ENCODE measurements at regions not wholly inside any gene's neighbourhood (a gene's known extent, or its start where the extent isn't known, plus 50 kb on each side); places are given as distances from the start of the nearest gene placed in this dataset.
"Not testable (repeated sequence)": the region's sequence is repeated elsewhere in the genome, so short reads cannot be mapped to it uniquely, and the experiment has no call there.

DNA sequence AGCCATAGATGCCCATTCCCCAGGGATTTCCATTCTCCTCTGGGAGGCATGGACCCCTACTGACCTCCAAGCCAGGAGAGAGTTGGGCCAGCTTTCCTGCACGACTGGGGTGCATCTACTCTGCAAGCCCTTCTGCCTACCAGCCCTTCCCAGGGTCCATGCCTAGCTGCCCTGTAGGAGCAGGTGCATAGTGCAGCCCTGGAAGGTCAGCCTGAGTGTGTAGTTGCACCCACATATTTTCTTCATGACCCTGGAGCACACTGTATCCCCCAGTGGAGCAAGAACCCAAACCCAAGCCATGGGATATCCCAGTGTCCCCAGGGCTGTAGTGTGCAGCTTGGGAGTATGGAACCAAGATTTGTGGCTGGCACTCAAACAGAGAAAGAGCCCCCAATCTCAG is 155.6 kb upstream of the GOLGA6L22 start:
- H3K27ac ChIP-seq; H3K4me1 ChIP-seq; H3K27me3 ChIP-seq; H3K4me3 ChIP-seq; DNase-seq; H3K36me3 ChIP-seq; intact Hi-C loops (cut with DNase I); H3K9me3 ChIP-seq: not testable (repeated sequence)
- WGBS (ENCODE audit: insufficient coverage, low coverage, low lambda C conversion rate, missing lambda C conversion rate): no CpG with 5 or more reads among the region's 1 CpG
- ATAC-seq: peak in 2 of 4 donors; percentile 34 to 60

MicroRNA genes in the stretch of these regions (microRNA counts, 767-probe panel; counts per million panel counts)
- microRNA hsa-miR-1268a: 237 counts per million

Small RNA genes lying in the stretch of these regions (microRNA-seq; reads per million reads assigned to microRNA genes)
- 0 reads per million in 2 donors for gene MIR1268A

Small RNA genes lying in the stretch of these regions (small RNA-seq; reads per million reads assigned to genes)
- 0 reads per million in 2 experiments for gene MIR1268A

Data from right lobe of liver (tissue), 6 donors.